PC-3 (cell line): ENCODE measurements at regions not wholly inside any gene's neighbourhood (a gene's known extent, or its start where the extent isn't known, plus 50 kb on each side); places are given as distances from the start of the nearest gene placed in this dataset.

Experiments
- ATAC-seq: fragments of 200-7000 bp; cut with Tn5 transposase; 2 replicates; pipeline ENCODE4 v1.9.1; 2020; ENCODE audit warnings: mild to moderate bottlenecking, moderate library complexity
- BruUV-seq: library from RNA; stranded (reverse); fragments of 400-500 nt; replicated peaks from 2 replicates; lab custom pipeline; 2021; lab: Mats Ljungman, UMichigan
- CTCF ChIA-PET: fragments of 300-600 bp; sonication (Branson Sonifier 250); formaldehyde crosslinking; loops from one replicate; lab custom pipeline; 2022; ENCODE audit warnings: antibody characterized with exemption; lab: Charles Lee
- POLR2A ChIA-PET: fragments of 300-600 bp; sonication (Branson Sonifier 250); formaldehyde crosslinking; loops from one replicate; lab custom pipeline; 2022; ENCODE audit warnings: antibody characterized with exemption; ENCODE audit not compliant: unreplicated experiment; lab: Charles Lee
- DNase-seq: peaks from one replicate; pipeline ENCODE4 v3.0.0-alpha.2; 2015
- H2AFZ ChIP-seq: fragments of 300-600 bp; sonication (generic); 2 replicates; pipeline ENCODE4 v1.6.0; 2016; ENCODE audit warnings: antibody characterized with exemption, low read length
- H3F3A ChIP-seq: fragments of 300-600 bp; sonication (generic); one replicate; pipeline ENCODE4 v1.6.0; 2017; ENCODE audit warnings: antibody characterized with exemption, low read length, control low read depth, mild to moderate bottlenecking; ENCODE audit not compliant: unreplicated experiment
- H3K27ac ChIP-seq: fragments of 300-600 bp; sonication (generic); 2 replicates; pipeline ENCODE4 v1.5.1; 2016; ENCODE audit warnings: mild to moderate bottlenecking, low read length
- H3K27me3 ChIP-seq: fragments of 300-600 bp; sonication (generic); 2 replicates; pipeline ENCODE4 v1.6.1; 2016; ENCODE audit warnings: low read length, mixed read lengths
- H3K36me3 ChIP-seq: fragments of 300-600 bp; sonication (generic); 2 replicates; pipeline ENCODE4 v1.6.1; 2016; ENCODE audit warnings: low read depth, mixed run types, low read length, mixed read lengths
- H3K4me1 ChIP-seq: fragments of 300-600 bp; sonication (generic); 2 replicates; pipeline ENCODE4 v1.5.1; 2016; ENCODE audit warnings: low read length; ENCODE audit not compliant: insufficient read depth
- H3K4me2 ChIP-seq: fragments of 300-600 bp; sonication (generic); 2 replicates; pipeline ENCODE4 v1.6.0; 2016; ENCODE audit warnings: low read length
- H3K4me3 ChIP-seq: fragments of 300-600 bp; sonication (generic); 2 replicates; pipeline ENCODE4 v1.5.1; 2016; ENCODE audit warnings: mild to moderate bottlenecking, low read length, mixed read lengths
- H3K79me2 ChIP-seq: fragments of 300-600 bp; sonication (generic); 2 replicates; pipeline ENCODE4 v1.6.1; 2017; ENCODE audit warnings: low read length, mixed read lengths
- H3K9ac ChIP-seq: fragments of 300-600 bp; sonication (generic); 2 replicates; pipeline ENCODE4 v1.6.0; 2016; ENCODE audit warnings: mild to moderate bottlenecking, low read length
- H3K9me2 ChIP-seq: fragments of 300-600 bp; sonication (generic); replicated peaks from 2 replicates; pipeline ENCODE4 v1.6.1; 2016; ENCODE audit warnings: mixed run types, low read length, mixed read lengths
- H3K9me3 ChIP-seq: fragments of 300-600 bp; sonication (generic); 2 replicates; pipeline ENCODE4 v1.6.1; 2016; ENCODE audit warnings: low read length, mixed read lengths
- H4K20me1 ChIP-seq: fragments of 300-600 bp; sonication (generic); 2 replicates; pipeline ENCODE4 v1.6.1; 2016; ENCODE audit warnings: low read length, mixed read lengths
- EZH2 ChIP-seq: fragments of 300-600 bp; sonication (generic); IDR thresholded peaks from one replicate; pipeline ENCODE4 v1.6.1; 2017; ENCODE audit warnings: antibody characterized with exemption, mild to moderate bottlenecking, low read length; ENCODE audit not compliant: unreplicated experiment
- EZH2phosphoT487 ChIP-seq: fragments of 300-600 bp; sonication (generic); IDR thresholded peaks from 2 replicates; pipeline ENCODE4 v1.6.1; 2018; ENCODE audit warnings: mild to moderate bottlenecking, antibody characterized with exemption, low read length, borderline replicate concordance
- intact Hi-C: fragments of 100-400 bp; cut with micrococcal nuclease; formaldehyde crosslinking; loops from 2 replicates; pipeline ENCODE4 v1.9.0; 2023
- TF ChIP-seq, protein P1 (sequence below): fragments of 300-600 bp; sonication (generic); conservative IDR thresholded peaks from 2 replicates; pipeline ENCODE4 v1.5.1; 2017; ENCODE audit warnings: antibody characterized with exemption, low read depth, mild to moderate bottlenecking, low read length

DNA sequence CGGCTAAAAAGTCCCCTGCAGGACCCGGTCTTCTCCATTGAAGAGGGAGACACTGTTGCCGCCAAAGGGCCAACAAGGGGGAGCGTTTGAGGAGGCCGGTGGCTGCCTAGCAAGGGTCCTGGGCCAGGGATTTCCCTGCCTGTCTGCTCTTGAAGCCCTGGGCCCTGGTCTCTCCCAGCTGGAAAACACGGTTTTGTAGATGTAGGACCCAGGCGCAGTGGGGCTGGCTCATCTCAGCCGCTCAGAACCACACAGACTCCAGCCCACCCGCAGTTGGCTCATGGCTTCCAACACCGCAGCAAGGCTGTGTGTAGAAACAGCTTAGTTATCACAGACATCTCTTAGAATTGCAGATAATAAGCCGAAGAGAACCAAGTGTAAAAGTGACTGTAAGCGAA lies 57.1 kb upstream of the TWIST2 start:
- no peaks in the 10 kb centered on the region for H3K4me1 ChIP-seq
- POLR2A ChIA-PET = no interaction called here
- H3K36me3 ChIP-seq = no peaks in the 10 kb centered on the region
- no peak overlapping the region for H2AFZ ChIP-seq
- no peaks in the 10 kb centered on the region for H3K9me2 ChIP-seq
- ATAC-seq = no peak
- no peaks in the 10 kb centered on the region for H3K27me3 ChIP-seq
- no peak overlapping the region for H3K4me2 ChIP-seq
- no peaks in the 10 kb centered on the region for H3K79me2 ChIP-seq
- H3K27ac ChIP-seq = no peak overlapping the region
- intact Hi-C loops = no loop called here
- H3K9ac ChIP-seq = no peak overlapping the region
- H4K20me1 ChIP-seq = no peaks in the 10 kb centered on the region
- no peaks in the 10 kb centered on the region for H3F3A ChIP-seq
- H3K4me3 ChIP-seq = no peak overlapping the region
- BruUV-seq = no TSS peak
- no peak for TF ChIP-seq EZH2
- no peak for TF ChIP-seq EZH2phosphoT487
- CTCF ChIA-PET = interaction anchor here (0.6 kb wide), 2 partner anchors 93 to 184 kb away, joined by 4 to 10 read pairs; no protein-coding TSS in a partner anchor
- DNase-seq = no peak
- H3K9me3 ChIP-seq = no peaks in the 10 kb centered on the region

DNA sequence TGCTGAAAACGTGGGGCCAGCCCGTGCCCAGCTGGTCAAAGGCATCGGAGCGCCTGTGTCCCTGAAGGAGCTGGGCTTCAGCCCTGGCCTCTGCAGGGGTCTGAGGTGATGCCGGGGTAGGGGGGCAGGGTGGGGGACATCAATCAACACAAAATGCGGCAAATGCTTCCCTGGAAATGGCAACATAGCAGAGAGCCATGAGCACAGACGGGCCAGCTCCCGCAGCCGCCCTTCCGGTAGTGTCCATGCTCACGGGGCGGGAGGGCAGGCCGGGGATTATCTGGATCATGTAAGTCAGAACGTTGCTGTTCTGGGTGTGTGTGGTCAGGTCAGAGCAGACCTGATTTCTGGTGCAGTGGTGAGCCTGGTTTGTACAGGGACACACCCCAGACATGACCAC lies 56.5 kb upstream of the TWIST2 start:
- H3K27me3 ChIP-seq = no peaks in the 10 kb centered on the region
- no peak for TF ChIP-seq EZH2
- TF ChIP-seq EZH2phosphoT487 = no peak
- TF ChIP-seq, protein P1, sequence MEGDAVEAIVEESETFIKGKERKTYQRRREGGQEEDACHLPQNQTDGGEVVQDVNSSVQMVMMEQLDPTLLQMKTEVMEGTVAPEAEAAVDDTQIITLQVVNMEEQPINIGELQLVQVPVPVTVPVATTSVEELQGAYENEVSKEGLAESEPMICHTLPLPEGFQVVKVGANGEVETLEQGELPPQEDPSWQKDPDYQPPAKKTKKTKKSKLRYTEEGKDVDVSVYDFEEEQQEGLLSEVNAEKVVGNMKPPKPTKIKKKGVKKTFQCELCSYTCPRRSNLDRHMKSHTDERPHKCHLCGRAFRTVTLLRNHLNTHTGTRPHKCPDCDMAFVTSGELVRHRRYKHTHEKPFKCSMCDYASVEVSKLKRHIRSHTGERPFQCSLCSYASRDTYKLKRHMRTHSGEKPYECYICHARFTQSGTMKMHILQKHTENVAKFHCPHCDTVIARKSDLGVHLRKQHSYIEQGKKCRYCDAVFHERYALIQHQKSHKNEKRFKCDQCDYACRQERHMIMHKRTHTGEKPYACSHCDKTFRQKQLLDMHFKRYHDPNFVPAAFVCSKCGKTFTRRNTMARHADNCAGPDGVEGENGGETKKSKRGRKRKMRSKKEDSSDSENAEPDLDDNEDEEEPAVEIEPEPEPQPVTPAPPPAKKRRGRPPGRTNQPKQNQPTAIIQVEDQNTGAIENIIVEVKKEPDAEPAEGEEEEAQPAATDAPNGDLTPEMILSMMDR = no peak
- H3K79me2 ChIP-seq = no peaks in the 10 kb centered on the region
- H3K9me2 ChIP-seq = no peaks in the 10 kb centered on the region
- no peaks in the 10 kb centered on the region for H3F3A ChIP-seq
- intact Hi-C loops = no loop called here
- POLR2A ChIA-PET = interaction anchor here (0.6 kb wide), 1 partner anchor 109 kb away, joined by 3 read pairs; no protein-coding TSS in a partner anchor
- H3K36me3 ChIP-seq = no peaks in the 10 kb centered on the region
- CTCF ChIA-PET = interaction anchor here (0.6 kb wide), 1 partner anchor 92 kb away, joined by 10 read pairs; no protein-coding TSS in a partner anchor
- no peak for ATAC-seq
- BruUV-seq = no TSS peak
- H3K4me2 ChIP-seq = no peak overlapping the region
- H3K9ac ChIP-seq = no peak overlapping the region
- no peak overlapping the region for H2AFZ ChIP-seq
- no peaks in the 10 kb centered on the region for H3K4me1 ChIP-seq
- no peak for DNase-seq
- no peak overlapping the region for H3K27ac ChIP-seq
- no peak overlapping the region for H3K4me3 ChIP-seq
- no peaks in the 10 kb centered on the region for H4K20me1 ChIP-seq
- no peaks in the 10 kb centered on the region for H3K9me3 ChIP-seq

DNA sequence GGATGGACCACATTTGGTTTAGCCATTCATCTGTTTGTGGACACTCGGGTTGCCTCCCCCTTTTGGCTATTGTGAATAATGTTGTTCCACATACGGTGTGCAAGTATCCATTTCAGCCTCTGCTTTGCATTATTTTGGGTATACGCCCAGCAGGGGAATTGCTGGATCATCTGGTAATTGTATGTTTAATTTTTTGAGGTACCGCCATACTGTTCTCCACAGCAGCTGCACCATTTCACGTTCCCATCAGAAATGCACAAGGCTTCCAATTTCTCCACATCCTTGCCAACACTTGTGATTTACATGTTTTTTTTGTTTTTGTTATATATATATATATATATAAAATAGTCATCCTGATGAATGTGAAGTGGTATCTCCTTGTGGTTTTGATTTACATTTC lies 54.6 kb upstream of the TWIST2 start:
- Histone ChIP-seq H3K9me3 (no peaks in the 10 kb centered on the region), H3K4me3 (no peak overlapping the region), H3K9ac (no peak overlapping the region), H3K36me3 (no peaks in the 10 kb centered on the region), H4K20me1 (no peaks in the 10 kb centered on the region), H3K4me2 (no peak overlapping the region), H2AFZ (no peak overlapping the region), H3F3A (no peaks in the 10 kb centered on the region), H3K27me3 (no peaks in the 10 kb centered on the region), H3K79me2 (no peaks in the 10 kb centered on the region), H3K9me2 (no peaks in the 10 kb centered on the region), H3K4me1 (no peaks in the 10 kb centered on the region), H3K27ac (no peak overlapping the region)
- no peak for ATAC-seq
- no peak for DNase-seq
- BruUV-seq = no TSS peak
- intact Hi-C loops = no loop called here
- ChIA-PET POLR2A (no interaction called here), CTCF (no interaction called here)
- TF ChIP-seq EZH2phosphoT487 (no peak), EZH2 (no peak)
